ENCODE measurements at regions not wholly inside any gene's neighbourhood (a gene's known extent, or its start where the extent isn't known, plus 50 kb on each side); places are given as distances from the start of the nearest gene placed in this dataset.

GRCh38 chr12:9264546-9264945 is 56.4 kb upstream of the PZP start (continued):
- TF ChIP-seq ZFP90 (CRISPR knock-in tag; IDR thresholded peaks at IDR 0.05; ENCODE audit: borderline replicate concordance) (no peak), THYN1 (CRISPR knock-in tag; IDR thresholded peaks at IDR 0.05; ENCODE audit: borderline replicate concordance, low read depth) (no peak), ZNF512 (CRISPR knock-in tag; IDR thresholded peaks at IDR 0.05) (no peak), BCL6 (CRISPR knock-in tag; IDR thresholded peaks at IDR 0.05) (no peak), RBM22 (optimal IDR thresholded peaks at IDR 0.05; ENCODE audit: low read length) (no peak), ARNT (IDR thresholded peaks at IDR 0.05) (no peak), SIN3B (IDR thresholded peaks at IDR 0.05; ENCODE audit: low read length) (no peak), ZNF136 (CRISPR knock-in tag; IDR thresholded peaks at IDR 0.05; ENCODE audit: low read depth) (no peak), HDAC1 (CRISPR knock-in tag; IDR thresholded peaks at IDR 0.05) (no peak), HNRNPK (IDR thresholded peaks at IDR 0.05; ENCODE audit: low read depth, low read length, poor library complexity, severe bottlenecking) (no peak), TAF15 (IDR thresholded peaks at IDR 0.05; ENCODE audit: low read depth, low read length, poor library complexity, severe bottlenecking) (no peak), ZNF670 (CRISPR knock-in tag; IDR thresholded peaks at IDR 0.05; ENCODE audit: borderline replicate concordance) (no peak), KLF11 (CRISPR knock-in tag; IDR thresholded peaks at IDR 0.05) (no peak)

GRCh38 chr12:9260931-9261330 is 52.7 kb upstream of the PZP start:
- in situ Hi-C loops (cut with HindIII; ENCODE audit: extremely low pct_ligation_motif_present, low pct_unique_long_range_greater_than_20kb): no loop called here
- no peaks in the 10 kb centered on the region for H4K20me1 ChIP-seq (ENCODE audit: insufficient read depth, low read length)
- no peak for DNase-seq (ENCODE audit: low spot score)
- ChIA-PET POLR2A (no interaction called here), CTCF (ENCODE audit: low intra/inter-chr PET ratio, low total read pairs) (no interaction called here)
- no peaks in the 10 kb centered on the region for H3K36me3 ChIP-seq (replicated peaks in 1 of 2; ENCODE audit: control insufficient read depth in 1 of 2, insufficient read depth in 2 of 2, low read length in 2 of 2)
- FAIRE-seq: no peak
- H3K9me3 ChIP-seq (ENCODE audit: low read length): no peaks in the 10 kb centered on the region
- ATAC-seq: no peak
- H3K27me3 ChIP-seq (ENCODE audit: control insufficient read depth in 1 of 2, insufficient read depth in 2 of 2, low read length in 2 of 2): no peaks in the 10 kb centered on the region
- no peak overlapping the region for H2AFZ ChIP-seq (ENCODE audit: low read length)
- H3K4me1 ChIP-seq (ENCODE audit: insufficient read depth, low read length): peaks cover 7% of the 10 kb centered on the region; the same call in 1 of the 2 replicates
- H3K4me2 ChIP-seq (ENCODE audit: low read depth, low read length): no peak overlapping the region
- no peak overlapping the region for H3K9ac ChIP-seq (ENCODE audit: insufficient read depth, low read depth, low read length)
- no peaks in the 10 kb centered on the region for H3K79me2 ChIP-seq (ENCODE audit: insufficient read depth, low read length)
- intact Hi-C loops (cut with micrococcal nuclease; ENCODE audit: unreplicated experiment): no loop called here
- no peak for TF ChIP-seq ZNF672 (CRISPR knock-in tag; IDR thresholded peaks at IDR 0.05)
- TF ChIP-seq ZNF775 (CRISPR knock-in tag; IDR thresholded peaks at IDR 0.05; ENCODE audit: borderline replicate concordance): no peak
- no peak for TF ChIP-seq EEA1 (CRISPR knock-in tag; IDR thresholded peaks at IDR 0.05; ENCODE audit: borderline replicate concordance)
- TF ChIP-seq HNRNPLL (IDR thresholded peaks at IDR 0.05; ENCODE audit: low read depth, low read length, poor library complexity, severe bottlenecking): no peak
- no peak for TF ChIP-seq ZC3H13 (CRISPR knock-in tag; IDR thresholded peaks at IDR 0.05)
- TF ChIP-seq ZNF432 (CRISPR knock-in tag; IDR thresholded peaks at IDR 0.05; ENCODE audit: borderline replicate concordance): no peak
- no peak for TF ChIP-seq ZNF3 (CRISPR knock-in tag; IDR thresholded peaks at IDR 0.05)
- no peak overlapping the region for H3K27ac ChIP-seq (ENCODE audit: extremely low read length, insufficient read depth, low read length)
- H3K4me3 ChIP-seq (replicated peaks in 1 of 3; ENCODE audit: insufficient read depth in 1 of 3, low read depth in 2 of 3, low read length in 3 of 3): no peak overlapping the region
- no TSS peak for BruUV-seq (replicated peaks)
